ENCODE measurements at regions not wholly inside any gene's neighbourhood (a gene's known extent, or its start where the extent isn't known, plus 50 kb on each side); places are given as distances from the start of the nearest gene placed in this dataset.

- no peak for DNase-seq
Observed at GRCh38 chr14:38125481-38126037, 82.1 kb upstream of the SSTR1 start.

GRCh38 chr14:38127356-38127755 lies 80.3 kb upstream of the SSTR1 start:
- DNase-seq = no peak

DNA sequence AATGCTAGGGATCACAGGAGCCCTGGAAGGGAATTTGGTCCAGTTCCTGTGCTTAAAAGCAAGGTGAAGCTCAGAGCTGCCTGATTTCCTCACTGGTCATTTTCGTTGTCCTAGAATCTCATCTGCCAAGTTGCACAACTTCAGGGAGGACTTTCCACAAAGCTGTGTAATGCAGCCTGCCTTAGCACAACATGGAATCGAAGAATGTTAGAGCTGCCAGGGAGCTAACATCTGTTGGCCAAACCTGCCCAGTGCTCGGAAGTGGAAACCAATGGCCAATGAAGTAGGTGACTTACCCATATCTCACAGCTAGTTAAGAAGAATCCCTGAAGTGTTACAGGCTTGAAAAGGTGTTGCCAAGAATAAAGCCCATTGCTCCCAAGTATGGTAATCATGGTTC lies 79.9 kb upstream of the SSTR1 start:
- DNase-seq = no peak

GRCh38 chr14:38128640-38129039 lies 79.1 kb upstream of the SSTR1 start:
- no peak for DNase-seq

GRCh38 chr14:38129192-38129591 lies 78.5 kb upstream of the SSTR1 start:
- no peak for DNase-seq

- no peak for DNase-seq
Observed at GRCh38 chr14:38129705-38130104, 78.0 kb upstream of the SSTR1 start.

- no peak for DNase-seq
Observed at GRCh38 chr14:38134416-38135030, 73.2 kb upstream of the SSTR1 start.

DNA sequence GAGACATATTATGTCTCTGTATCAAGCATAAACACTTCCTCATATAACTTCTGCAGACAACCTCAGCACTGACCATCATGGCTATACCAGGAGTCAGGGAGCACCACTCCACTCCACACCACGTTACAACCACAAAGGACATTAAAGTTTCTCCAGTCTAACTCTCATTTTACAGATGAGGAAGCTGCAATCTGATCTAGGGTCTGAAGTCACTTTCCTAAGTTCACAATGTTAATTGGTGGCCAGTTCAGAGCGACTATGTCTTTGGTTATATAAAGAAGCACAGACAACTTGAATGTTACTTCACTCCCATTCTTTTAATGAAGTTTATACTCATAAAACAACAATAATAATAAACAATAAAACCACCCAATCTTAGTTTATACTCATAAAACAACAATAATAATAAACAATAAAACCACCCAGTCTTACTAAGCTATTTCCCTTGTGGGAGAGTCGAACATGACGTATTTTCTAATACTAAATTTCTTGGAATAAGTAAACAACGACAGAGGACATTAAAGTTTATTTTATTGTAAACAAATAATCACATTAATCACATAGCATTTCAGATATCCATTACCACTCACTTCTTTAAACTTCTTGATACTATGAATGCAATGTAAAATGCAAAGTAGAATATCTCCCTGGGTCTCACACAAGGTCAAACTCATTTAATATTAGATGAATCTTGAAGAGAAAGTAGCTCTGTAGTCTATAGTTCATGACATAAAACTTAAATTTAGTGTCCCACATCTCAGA lies 72.4 kb upstream of the SSTR1 start:
- no peak for DNase-seq

- no peak for DNase-seq
Observed at GRCh38 chr14:38137005-38137404, 70.7 kb upstream of the SSTR1 start.

GRCh38 chr14:38138473-38139138 lies 69.1 kb upstream of the SSTR1 start:
- DNase-seq = no peak

GRCh38 chr14:38139926-38140325 lies 67.8 kb upstream of the SSTR1 start:
- DNase-seq = no peak

DNA sequence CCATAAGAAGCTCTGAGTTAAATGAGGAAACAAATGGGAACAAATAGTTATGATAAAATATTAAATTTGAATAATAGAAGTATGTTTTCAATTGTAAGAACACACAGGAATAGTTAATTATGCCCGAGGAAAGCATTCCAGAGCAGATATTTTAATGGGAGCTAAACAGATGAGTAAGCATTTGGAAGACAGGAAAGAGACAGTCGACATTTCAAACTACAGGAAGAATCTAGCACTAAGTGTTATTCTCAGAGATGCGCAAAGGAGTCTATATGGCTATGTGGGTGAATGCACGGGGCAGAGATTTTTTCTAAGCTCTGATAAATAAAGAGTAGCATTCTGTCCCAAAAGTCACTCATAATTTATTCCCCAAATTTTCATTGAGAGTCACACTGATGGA lies 64.5 kb upstream of the SSTR1 start:
- DNase-seq = no peak

DNA sequence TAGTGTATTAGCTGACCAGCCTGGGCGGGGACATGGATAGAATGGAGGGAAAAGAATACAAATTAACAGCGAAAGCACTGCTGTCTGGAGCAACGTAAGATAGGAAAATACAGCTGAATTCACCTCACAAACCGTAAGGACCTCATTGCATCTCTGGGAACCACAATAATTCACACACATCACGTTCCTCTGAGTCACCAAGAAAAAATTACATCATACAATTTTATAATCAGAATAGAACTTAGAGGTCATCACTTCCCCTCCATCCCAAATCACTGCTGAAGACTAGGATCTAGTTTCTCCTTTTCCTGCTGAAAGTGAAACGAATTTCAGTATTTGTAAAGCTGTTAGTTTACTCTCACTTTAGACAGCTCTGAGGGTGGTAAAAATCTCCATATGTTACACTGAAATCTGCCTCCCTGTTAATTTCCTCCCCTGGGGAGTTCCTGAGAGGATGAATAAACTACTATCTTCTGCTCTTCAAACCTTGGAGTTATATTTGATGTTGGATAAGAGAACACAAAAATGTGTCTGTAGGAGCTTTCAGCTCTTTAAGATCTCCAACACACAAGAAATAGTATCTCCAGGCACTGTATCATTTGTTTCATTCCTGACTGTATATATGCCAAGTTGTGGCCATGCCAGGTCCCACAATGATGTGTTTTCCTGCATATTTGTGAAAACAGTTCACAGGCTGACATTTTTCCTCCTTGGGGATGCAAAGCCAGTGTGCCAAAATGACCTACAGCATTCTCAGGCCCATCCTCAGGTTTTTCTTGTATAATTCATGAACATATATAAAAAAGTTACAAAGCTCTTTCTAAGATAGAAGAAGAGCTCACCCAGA lies 63.8 kb upstream of the SSTR1 start:
- no peak for DNase-seq

GRCh38 chr14:38145142-38145541 lies 62.6 kb upstream of the SSTR1 start:
- no peak for DNase-seq

GRCh38 chr14:38150075-38150474 lies 57.6 kb upstream of the SSTR1 start:
- DNase-seq = no peak
